Gastroesophageal sphincter (tissue), 4 donors: ENCODE measurements at regions not wholly inside any gene's neighbourhood (a gene's known extent, or its start where the extent isn't known, plus 50 kb on each side); places are given as distances from the start of the nearest gene placed in this dataset.

ENCODE experiments used
- ATAC-seq: fragments of 150-250 bp; one replicate; pipeline ENCODE4 v1.9.1; 2016; ENCODE audit warnings: mild to moderate bottlenecking, moderate library complexity
- H3K27ac ChIP-seq, 4 donors: fragments of 200-600 bp; sonication (generic) in 3 of 4; 1 replicate in 3 of 4; 2 replicates in 1 of 4; pipeline ENCODE4 v1.5.1; 2016 to 2019
- H3K27me3 ChIP-seq: fragments of 200-600 bp; sonication (generic); one replicate; pipeline ENCODE4 v1.5.1; 2019
- H3K36me3 ChIP-seq, 2 donors: fragments of 200-600 bp; sonication (generic); one replicate each; pipeline ENCODE4 v1.5.1; 2019; ENCODE audit warnings: control low read depth in 1 of 2
- H3K4me1 ChIP-seq, 3 donors: fragments of 200-600 bp; sonication (generic); 1 replicate in 2 of 3; 2 replicates in 1 of 3; pipeline ENCODE4 v1.5.1; 2016 to 2019; ENCODE audit warnings: control low read depth in 2 of 3
- H3K4me3 ChIP-seq, 2 donors: fragments of 200-600 bp; sonication (generic); one replicate each; pipeline ENCODE4 v1.5.1; 2019; ENCODE audit warnings: mild to moderate bottlenecking in 1 of 2, moderate library complexity in 1 of 2
- H3K9me3 ChIP-seq, 3 donors: fragments of 200-600 bp; sonication (generic); one replicate each; pipeline ENCODE4 v1.5.1; 2017 to 2019; ENCODE audit warnings: control low read depth in 2 of 3
- EP300 ChIP-seq: sonication (generic); formaldehyde crosslinking; IDR thresholded peaks from one replicate; pipeline ENCODE4 v1.6.1; 2017; ENCODE audit warnings: antibody characterized with exemption, mild to moderate bottlenecking
- POLR2A ChIP-seq, 2 donors: fragments of 450-650 bp; IDR thresholded peaks; one replicate each; pipeline ENCODE4 v1.6.1; 2017; ENCODE audit warnings: antibody characterized with exemption in 2 of 2, mild to moderate bottlenecking in 2 of 2, moderate library complexity in 1 of 2
- POLR2AphosphoS5 ChIP-seq: sonication (generic); formaldehyde crosslinking; IDR thresholded peaks from one replicate; pipeline ENCODE4 v1.6.1; 2017; ENCODE audit warnings: antibody characterized with exemption
- WGBS, 2 donors: methylation state at CpG; one replicate each; pipeline ENCODE4 v1.1.5; 2018; ENCODE audit warnings: low coverage in 1 of 2; 5-methylcytosine and 5-hydroxymethylcytosine counted together
- TF ChIP-seq, protein P1 (sequence below), 4 experiments: fragments of 200-600 bp in 2 of 4; fragments of 450-650 bp in 2 of 4; sonication (generic) in 1 of 4; IDR thresholded peaks; one replicate each; pipeline ENCODE4 v1.5.1; 2017 to 2019; ENCODE audit warnings: antibody characterized with exemption in 4 of 4, mild to moderate bottlenecking in 2 of 4, moderate library complexity in 2 of 4

DNA sequence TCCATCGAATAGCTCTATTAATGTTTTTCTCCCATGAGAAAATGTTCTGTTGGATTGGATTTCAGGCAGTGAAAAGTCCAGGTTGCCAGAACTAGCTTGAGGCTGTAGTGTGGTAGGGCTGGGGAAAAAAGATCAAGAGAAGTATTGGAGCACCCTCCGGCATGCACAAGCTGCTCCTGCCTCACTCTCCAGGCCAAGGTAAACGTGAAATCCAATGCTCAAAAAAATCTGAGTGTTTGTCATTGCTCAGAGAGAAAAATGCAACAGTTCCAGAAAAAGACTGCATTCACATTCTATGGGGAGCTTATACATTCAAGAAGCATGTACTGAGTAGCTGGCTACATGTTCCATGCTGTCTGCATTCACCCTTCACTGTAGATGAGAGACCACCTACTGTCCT, 680.9 kb upstream of the TBX3 start:
- WGBS, 2 donors, result 30 to 36% methylated on average over 1 to 3 of the region's 3 CpGs
- TF ChIP-seq POLR2AphosphoS5 (no peak), EP300 (no peak), POLR2A (IDR thresholded peaks at IDR 0.05) (no peak)
- TF ChIP-seq, protein P1, sequence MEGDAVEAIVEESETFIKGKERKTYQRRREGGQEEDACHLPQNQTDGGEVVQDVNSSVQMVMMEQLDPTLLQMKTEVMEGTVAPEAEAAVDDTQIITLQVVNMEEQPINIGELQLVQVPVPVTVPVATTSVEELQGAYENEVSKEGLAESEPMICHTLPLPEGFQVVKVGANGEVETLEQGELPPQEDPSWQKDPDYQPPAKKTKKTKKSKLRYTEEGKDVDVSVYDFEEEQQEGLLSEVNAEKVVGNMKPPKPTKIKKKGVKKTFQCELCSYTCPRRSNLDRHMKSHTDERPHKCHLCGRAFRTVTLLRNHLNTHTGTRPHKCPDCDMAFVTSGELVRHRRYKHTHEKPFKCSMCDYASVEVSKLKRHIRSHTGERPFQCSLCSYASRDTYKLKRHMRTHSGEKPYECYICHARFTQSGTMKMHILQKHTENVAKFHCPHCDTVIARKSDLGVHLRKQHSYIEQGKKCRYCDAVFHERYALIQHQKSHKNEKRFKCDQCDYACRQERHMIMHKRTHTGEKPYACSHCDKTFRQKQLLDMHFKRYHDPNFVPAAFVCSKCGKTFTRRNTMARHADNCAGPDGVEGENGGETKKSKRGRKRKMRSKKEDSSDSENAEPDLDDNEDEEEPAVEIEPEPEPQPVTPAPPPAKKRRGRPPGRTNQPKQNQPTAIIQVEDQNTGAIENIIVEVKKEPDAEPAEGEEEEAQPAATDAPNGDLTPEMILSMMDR (IDR thresholded peaks at IDR 0.05), result no peak
- Histone ChIP-seq H3K27ac (no peak overlapping the region), H3K36me3 (no peaks in the 10 kb centered on the region), H3K4me3 (no peak overlapping the region), H3K4me1 (no peaks in the 10 kb centered on the region), H3K9me3 (no peaks in the 10 kb centered on the region), H3K27me3 (no peaks in the 10 kb centered on the region)
- ATAC-seq, result no peak

DNA sequence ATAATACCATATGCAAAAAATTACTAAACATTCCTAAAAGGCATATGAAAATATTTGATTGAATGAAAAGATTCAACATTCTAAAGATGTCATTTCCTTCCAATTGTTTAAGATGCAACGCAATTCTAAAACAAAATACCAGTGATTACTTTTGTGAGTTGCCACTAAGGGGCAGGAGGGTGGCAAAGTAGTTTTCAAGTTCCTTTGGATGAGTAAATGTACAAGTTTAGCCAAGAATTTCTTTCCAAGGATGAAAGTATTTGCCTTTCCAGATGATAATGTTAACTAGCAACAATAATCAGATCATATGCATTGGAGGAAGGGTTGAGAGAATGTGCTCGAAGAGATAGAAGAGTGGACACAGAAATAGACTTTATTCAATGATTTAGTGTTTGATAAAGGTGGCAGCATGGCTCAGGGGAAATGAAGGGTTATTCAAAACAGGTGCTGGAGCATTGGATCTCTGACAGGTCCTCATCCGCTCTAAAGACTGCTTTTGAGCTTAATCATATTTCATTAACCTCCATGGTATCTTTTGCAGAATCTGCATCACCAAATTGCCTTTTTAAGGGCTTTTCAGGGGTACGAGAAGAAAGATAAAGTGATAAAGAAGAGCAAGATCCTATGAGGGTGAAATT, 678.5 kb upstream of the TBX3 start:
- WGBS, 2 donors, result 74 to 82% methylated on average over 3 to 4 of the region's 4 CpGs
- no peak for ATAC-seq
- Histone ChIP-seq H3K27me3 (no peaks in the 10 kb centered on the region), H3K4me1 (no peaks in the 10 kb centered on the region), H3K36me3 (no peaks in the 10 kb centered on the region), H3K4me3 (no peak overlapping the region), H3K9me3 (no peaks in the 10 kb centered on the region), H3K27ac (no peak overlapping the region)
- TF ChIP-seq POLR2AphosphoS5 (no peak), EP300 (no peak), POLR2A (IDR thresholded peaks at IDR 0.05) (no peak)
- TF ChIP-seq, protein P1 (IDR thresholded peaks at IDR 0.05), result no peak

DNA sequence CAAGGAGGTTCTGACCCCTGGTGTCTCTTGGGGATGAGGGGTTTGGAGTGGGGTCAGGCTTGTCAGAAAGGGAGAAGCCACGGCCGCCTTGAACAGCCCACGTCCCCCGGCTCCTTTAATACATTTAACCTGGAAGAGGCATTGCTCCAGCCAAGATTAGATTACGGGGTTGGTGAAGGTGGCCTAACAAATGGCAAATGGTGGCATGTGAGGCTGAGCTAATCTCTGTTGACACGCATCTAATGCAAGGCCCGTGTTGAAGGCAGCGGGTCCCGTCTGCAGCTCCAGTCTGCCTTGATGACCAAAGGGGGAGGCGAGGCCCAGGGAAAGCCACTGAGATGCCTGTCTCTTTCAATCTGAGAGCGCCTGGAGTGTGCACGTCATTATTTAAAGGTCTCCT, 673.7 kb upstream of the TBX3 start:
- ATAC-seq, result no peak
- peaks cover 0 to 7% (median 0%) of the 10 kb centered on the region in 3 donors for H3K4me1 ChIP-seq
- no peaks in the 10 kb centered on the region for H3K27me3 ChIP-seq
- no peak overlapping the region for H3K4me3 ChIP-seq
- no peaks in the 10 kb centered on the region for H3K9me3 ChIP-seq
- H3K27ac ChIP-seq, result no peak overlapping the region
- no peaks in the 10 kb centered on the region for H3K36me3 ChIP-seq
- WGBS, 2 donors, result 77 to 85% methylated on average over 4 to 10 of the region's 12 CpGs
- no peak for TF ChIP-seq EP300
- TF ChIP-seq POLR2AphosphoS5, result no peak
- no peak for TF ChIP-seq POLR2A (IDR thresholded peaks at IDR 0.05)
- TF ChIP-seq, protein P1 (IDR thresholded peaks at IDR 0.05), result no peak

DNA sequence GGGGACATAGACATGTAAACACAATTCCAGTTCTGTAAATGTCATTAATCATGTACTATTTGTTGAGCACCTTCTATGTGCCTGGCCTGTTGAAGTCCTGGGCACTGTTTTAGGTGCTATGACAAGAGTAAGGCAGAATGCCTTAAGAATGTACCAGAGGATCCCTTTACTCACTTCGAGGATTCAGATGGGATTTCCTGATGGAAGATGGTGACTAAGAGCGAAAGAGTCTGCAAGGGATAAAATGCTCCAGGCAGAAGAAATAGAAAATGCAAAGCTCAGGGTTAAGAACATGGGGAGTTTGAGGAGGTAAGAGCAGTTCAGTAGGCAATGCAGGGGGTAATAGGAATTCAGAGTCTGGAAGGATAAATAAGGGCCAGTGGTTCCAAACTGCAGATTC, 671.3 kb upstream of the TBX3 start:
- TF ChIP-seq POLR2AphosphoS5 (no peak), EP300 (no peak), POLR2A (IDR thresholded peaks at IDR 0.05) (no peak)
- TF ChIP-seq, protein P1 (IDR thresholded peaks at IDR 0.05), result no peak
- H3K27me3 ChIP-seq, result no peaks in the 10 kb centered on the region
- H3K4me3 ChIP-seq, result no peak overlapping the region
- no peak overlapping the region for H3K27ac ChIP-seq
- H3K9me3 ChIP-seq, result no peaks in the 10 kb centered on the region
- peaks cover 0 to 7% (median 0%) of the 10 kb centered on the region in 3 donors for H3K4me1 ChIP-seq
- 86% methylated on average over 2 of the region's 2 CpGs; no CpG with 5 or more reads in 1 of the 2 donors for WGBS, 2 donors
- no peak for ATAC-seq
- no peaks in the 10 kb centered on the region for H3K36me3 ChIP-seq
